ENCODE measurements at regions not wholly inside any gene's neighbourhood (a gene's known extent, or its start where the extent isn't known, plus 50 kb on each side); places are given as distances from the start of the nearest gene placed in this dataset.

DNA sequence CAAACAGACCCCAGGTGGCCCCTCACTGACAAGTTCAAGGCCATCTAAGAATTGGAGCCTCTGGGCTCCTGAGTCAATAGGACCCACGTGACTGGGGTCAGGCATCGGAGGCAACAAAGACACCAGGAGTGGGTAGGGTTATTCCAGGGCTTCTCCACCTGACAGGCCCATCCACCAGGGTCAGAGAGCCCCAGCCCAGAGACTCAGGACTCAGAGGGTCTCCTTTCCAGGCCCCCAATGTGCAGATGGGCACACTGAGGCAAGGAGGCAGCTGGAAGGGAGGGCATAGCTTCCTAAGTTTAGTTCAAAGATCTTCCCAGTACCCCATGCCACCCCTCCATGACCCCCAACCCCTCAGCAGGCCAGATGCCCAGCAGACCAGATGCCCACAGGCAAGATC is 388.6 kb downstream of the MATN1 start:
- Histone ChIP-seq H2AFZ (ENCODE audit: control insufficient read depth, low read length) (no peak overlapping the region), H4K20me1 (ENCODE audit: control insufficient read depth, extremely low read depth, insufficient read depth, low read length) (no peaks in the 10 kb centered on the region), H3K9me1 (ENCODE audit: control insufficient read depth, extremely low read depth, insufficient read depth, low read length) (no peaks in the 10 kb centered on the region), H3K36me3 (ENCODE audit: control insufficient read depth in 2 of 2, extremely low read depth in 1 of 2, insufficient read depth in 2 of 2, low read length in 2 of 2) (no peaks in the 10 kb centered on the region), H3K9me3 (ENCODE audit: control insufficient read depth, low read depth, low read length) (no peaks in the 10 kb centered on the region), H3K4me1 (ENCODE audit: control insufficient read depth, extremely low read depth, insufficient read depth, low read length) (peaks cover 5% of the 10 kb centered on the region), H3K79me2 (ENCODE audit: control insufficient read depth, insufficient read depth, low read length) (no peaks in the 10 kb centered on the region), H3K9ac (ENCODE audit: control insufficient read depth, extremely low read depth, insufficient read depth, low read length) (no peak overlapping the region), H3K27me3 (ENCODE audit: control insufficient read depth, extremely low read depth, insufficient read depth, low read length) (no peaks in the 10 kb centered on the region), H3K4me2 (ENCODE audit: control insufficient read depth, extremely low read depth, insufficient read depth, low read depth, low read length) (no peak overlapping the region), H3K4me3 (ENCODE audit: control insufficient read depth in 2 of 3, extremely low read depth in 1 of 3, insufficient read depth in 2 of 3, low read depth in 1 of 3, low read length in 3 of 3) (no peak overlapping the region), H3K27ac (ENCODE audit: control insufficient read depth, insufficient read depth, low read length) (no peak overlapping the region)
- TF ChIP-seq, protein P1, sequence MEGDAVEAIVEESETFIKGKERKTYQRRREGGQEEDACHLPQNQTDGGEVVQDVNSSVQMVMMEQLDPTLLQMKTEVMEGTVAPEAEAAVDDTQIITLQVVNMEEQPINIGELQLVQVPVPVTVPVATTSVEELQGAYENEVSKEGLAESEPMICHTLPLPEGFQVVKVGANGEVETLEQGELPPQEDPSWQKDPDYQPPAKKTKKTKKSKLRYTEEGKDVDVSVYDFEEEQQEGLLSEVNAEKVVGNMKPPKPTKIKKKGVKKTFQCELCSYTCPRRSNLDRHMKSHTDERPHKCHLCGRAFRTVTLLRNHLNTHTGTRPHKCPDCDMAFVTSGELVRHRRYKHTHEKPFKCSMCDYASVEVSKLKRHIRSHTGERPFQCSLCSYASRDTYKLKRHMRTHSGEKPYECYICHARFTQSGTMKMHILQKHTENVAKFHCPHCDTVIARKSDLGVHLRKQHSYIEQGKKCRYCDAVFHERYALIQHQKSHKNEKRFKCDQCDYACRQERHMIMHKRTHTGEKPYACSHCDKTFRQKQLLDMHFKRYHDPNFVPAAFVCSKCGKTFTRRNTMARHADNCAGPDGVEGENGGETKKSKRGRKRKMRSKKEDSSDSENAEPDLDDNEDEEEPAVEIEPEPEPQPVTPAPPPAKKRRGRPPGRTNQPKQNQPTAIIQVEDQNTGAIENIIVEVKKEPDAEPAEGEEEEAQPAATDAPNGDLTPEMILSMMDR (optimal IDR thresholded peaks at IDR 0.05 in 1 of 3, IDR thresholded peaks at IDR 0.05 in 1 of 3, conservative IDR thresholded peaks at IDR 0.05 in 1 of 3; ENCODE audit: extremely low read depth in 1 of 3, insufficient read depth in 2 of 3, low read length in 3 of 3) = no peak
- no peak for TF ChIP-seq EZH2 (IDR thresholded peaks at IDR 0.05; ENCODE audit: low read length)
- FAIRE-seq = no peak
- no peak for DNase-seq (ENCODE audit: low read depth, low spot score)
- dilution Hi-C loops (cut with MboI; ENCODE audit: extremely low pct_ligation_motif_present, low sequenced_read_pairs) = no loop called here

DNA sequence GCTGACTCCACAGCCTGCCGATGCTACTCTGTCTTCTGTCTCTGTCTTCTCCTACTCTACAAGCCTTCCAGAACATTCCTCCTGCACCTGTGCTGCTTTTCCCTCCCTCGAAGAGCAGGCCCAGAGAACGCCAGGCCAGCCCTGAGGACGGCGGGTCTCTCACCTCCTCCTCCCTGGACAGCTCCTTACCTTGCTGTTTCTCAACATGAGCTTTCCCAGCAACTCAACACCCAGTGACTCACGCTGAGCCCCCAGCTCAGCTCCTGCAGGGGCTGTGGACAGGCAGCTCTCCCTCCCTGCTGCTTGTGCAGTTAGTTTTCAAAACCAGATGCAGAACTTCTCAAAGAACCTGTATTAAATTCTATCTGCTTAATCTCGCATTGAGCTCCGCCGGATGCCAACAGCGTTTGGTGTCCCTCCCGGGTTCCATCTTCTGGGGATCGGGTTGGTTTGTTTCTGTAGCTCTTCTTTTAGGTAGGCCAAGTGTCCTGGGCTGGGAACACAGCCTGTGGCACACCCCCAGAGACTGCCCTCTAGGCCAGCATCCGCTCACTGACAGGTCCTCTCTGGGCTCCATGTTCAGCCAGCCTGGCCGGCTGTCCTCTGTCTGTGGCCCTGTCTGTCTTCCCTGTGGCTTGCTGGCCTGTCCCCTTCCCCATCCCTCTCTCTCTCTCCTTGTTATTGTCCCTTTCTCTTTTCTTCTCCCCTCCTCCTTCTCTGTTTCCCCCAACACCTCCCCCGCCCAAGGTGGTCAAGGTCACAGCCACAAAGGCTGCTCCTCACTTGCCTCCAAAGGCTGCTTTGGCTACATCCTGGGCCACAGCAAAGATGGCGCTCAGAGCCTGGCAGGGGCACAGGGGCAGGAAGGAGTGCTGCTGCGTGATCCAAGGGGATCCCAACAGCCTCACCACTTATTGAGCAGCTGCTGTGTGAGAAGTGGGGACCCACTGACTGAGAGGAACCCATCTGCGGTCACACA is 391.0 kb downstream of the MATN1 start:
- no peak for TF ChIP-seq EZH2 (IDR thresholded peaks at IDR 0.05; ENCODE audit: low read length)
- TF ChIP-seq, protein P1 (optimal IDR thresholded peaks at IDR 0.05 in 1 of 3, IDR thresholded peaks at IDR 0.05 in 1 of 3, conservative IDR thresholded peaks at IDR 0.05 in 1 of 3; ENCODE audit: extremely low read depth in 1 of 3, insufficient read depth in 2 of 3, low read length in 3 of 3) = no peak
- no peak overlapping the region for H3K27ac ChIP-seq (ENCODE audit: control insufficient read depth, insufficient read depth, low read length)
- H2AFZ ChIP-seq (ENCODE audit: control insufficient read depth, low read length) = no peak overlapping the region
- H3K9me1 ChIP-seq (ENCODE audit: control insufficient read depth, extremely low read depth, insufficient read depth, low read length) = no peaks in the 10 kb centered on the region
- dilution Hi-C loops (cut with MboI; ENCODE audit: extremely low pct_ligation_motif_present, low sequenced_read_pairs) = no loop called here
- no peaks in the 10 kb centered on the region for H4K20me1 ChIP-seq (ENCODE audit: control insufficient read depth, extremely low read depth, insufficient read depth, low read length)
- H3K4me3 ChIP-seq (ENCODE audit: control insufficient read depth in 2 of 3, extremely low read depth in 1 of 3, insufficient read depth in 2 of 3, low read depth in 1 of 3, low read length in 3 of 3) = no peak overlapping the region
- H3K79me2 ChIP-seq (ENCODE audit: control insufficient read depth, insufficient read depth, low read length) = no peaks in the 10 kb centered on the region
- H3K4me2 ChIP-seq (ENCODE audit: control insufficient read depth, extremely low read depth, insufficient read depth, low read depth, low read length) = no peak overlapping the region
- FAIRE-seq = no peak
- H3K9me3 ChIP-seq (ENCODE audit: control insufficient read depth, low read depth, low read length) = no peaks in the 10 kb centered on the region
- H3K4me1 ChIP-seq (ENCODE audit: control insufficient read depth, extremely low read depth, insufficient read depth, low read length) = peaks cover 5% of the 10 kb centered on the region
- H3K36me3 ChIP-seq (ENCODE audit: control insufficient read depth in 2 of 2, extremely low read depth in 1 of 2, insufficient read depth in 2 of 2, low read length in 2 of 2) = no peaks in the 10 kb centered on the region
- H3K9ac ChIP-seq (ENCODE audit: control insufficient read depth, extremely low read depth, insufficient read depth, low read length) = no peak overlapping the region
- no peaks in the 10 kb centered on the region for H3K27me3 ChIP-seq (ENCODE audit: control insufficient read depth, extremely low read depth, insufficient read depth, low read length)
- no peak for DNase-seq (ENCODE audit: low read depth, low spot score)

All from keratinocyte (primary cell).